HL-60 (cell line): ENCODE measurements at regions not wholly inside any gene's neighbourhood (a gene's known extent, or its start where the extent isn't known, plus 50 kb on each side); places are given as distances from the start of the nearest gene placed in this dataset.

Experiments
- DNase-seq, 2 experiments: peaks; one replicate each; pipeline ENCODE4 v3.0.0-alpha.2; 2010 to 2020; ENCODE audit warnings: low read depth in 1 of 2, low spot score in 1 of 2
- H3K27ac ChIP-seq: fragments of 250-450 bp; sonication (Bioruptor Pico); replicated peaks from 2 replicates; pipeline ENCODE4 v1.5.1; 2020; ENCODE audit warnings: mild to moderate bottlenecking, moderate library complexity
- H3K27me3 ChIP-seq: fragments of 250-450 bp; sonication (Bioruptor Pico); 2 replicates; pipeline ENCODE4 v1.5.1; 2021; ENCODE audit warnings: mild to moderate bottlenecking, moderate library complexity; ENCODE audit not compliant: insufficient read depth, poor library complexity, severe bottlenecking
- H3K4me3 ChIP-seq: replicated peaks from 2 replicates; pipeline ENCODE4 v1.5.1; 2011; ENCODE audit warnings: mild to moderate bottlenecking, control low read depth, low read length; ENCODE audit not compliant: insufficient read depth
- GABPA ChIP-seq: IDR thresholded peaks from 2 replicates; pipeline ENCODE4 v1.6.1; 2012; ENCODE audit warnings: low read depth
- POLR2AphosphoS5 ChIP-seq: IDR thresholded peaks from 2 replicates; pipeline ENCODE4 v1.6.1; 2012; ENCODE audit warnings: low read depth
- SPI1 ChIP-seq: IDR thresholded peaks from 2 replicates; pipeline ENCODE4 v1.6.1; 2012; ENCODE audit warnings: low read depth, mild to moderate bottlenecking, borderline replicate concordance
- TF ChIP-seq, protein P1 (sequence below): IDR thresholded peaks from 2 replicates; pipeline ENCODE4 v1.6.1; 2012; ENCODE audit warnings: low read depth; ENCODE audit not compliant: insufficient replicate concordance
- TF ChIP-seq, protein P2 (sequence below): IDR thresholded peaks from one replicate; pipeline ENCODE4 v1.5.1; 2011; ENCODE audit warnings: low read length, control low read depth, inconsistent platforms; ENCODE audit not compliant: insufficient read depth

DNA sequence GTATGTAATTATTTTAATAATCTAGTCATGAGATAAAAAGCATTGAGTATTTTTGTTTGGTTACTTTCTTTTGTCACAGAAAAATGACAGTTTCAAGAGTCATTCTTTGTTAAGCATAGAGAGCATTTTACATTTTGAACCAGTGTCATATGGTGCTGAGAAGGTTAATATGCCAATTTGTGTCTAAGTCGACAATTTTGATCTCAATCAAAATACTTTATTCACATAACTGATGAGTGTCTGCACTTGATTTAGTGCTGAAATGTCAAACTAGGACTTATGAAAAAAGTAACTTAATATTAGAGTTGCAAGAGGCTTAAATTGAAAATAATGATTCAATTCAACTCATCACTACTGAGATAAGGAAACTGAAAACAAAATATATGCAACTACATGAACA is 1804.6 kb upstream of the ACO1 start:
- H3K4me3 ChIP-seq: no peak overlapping the region
- TF ChIP-seq, protein P1, sequence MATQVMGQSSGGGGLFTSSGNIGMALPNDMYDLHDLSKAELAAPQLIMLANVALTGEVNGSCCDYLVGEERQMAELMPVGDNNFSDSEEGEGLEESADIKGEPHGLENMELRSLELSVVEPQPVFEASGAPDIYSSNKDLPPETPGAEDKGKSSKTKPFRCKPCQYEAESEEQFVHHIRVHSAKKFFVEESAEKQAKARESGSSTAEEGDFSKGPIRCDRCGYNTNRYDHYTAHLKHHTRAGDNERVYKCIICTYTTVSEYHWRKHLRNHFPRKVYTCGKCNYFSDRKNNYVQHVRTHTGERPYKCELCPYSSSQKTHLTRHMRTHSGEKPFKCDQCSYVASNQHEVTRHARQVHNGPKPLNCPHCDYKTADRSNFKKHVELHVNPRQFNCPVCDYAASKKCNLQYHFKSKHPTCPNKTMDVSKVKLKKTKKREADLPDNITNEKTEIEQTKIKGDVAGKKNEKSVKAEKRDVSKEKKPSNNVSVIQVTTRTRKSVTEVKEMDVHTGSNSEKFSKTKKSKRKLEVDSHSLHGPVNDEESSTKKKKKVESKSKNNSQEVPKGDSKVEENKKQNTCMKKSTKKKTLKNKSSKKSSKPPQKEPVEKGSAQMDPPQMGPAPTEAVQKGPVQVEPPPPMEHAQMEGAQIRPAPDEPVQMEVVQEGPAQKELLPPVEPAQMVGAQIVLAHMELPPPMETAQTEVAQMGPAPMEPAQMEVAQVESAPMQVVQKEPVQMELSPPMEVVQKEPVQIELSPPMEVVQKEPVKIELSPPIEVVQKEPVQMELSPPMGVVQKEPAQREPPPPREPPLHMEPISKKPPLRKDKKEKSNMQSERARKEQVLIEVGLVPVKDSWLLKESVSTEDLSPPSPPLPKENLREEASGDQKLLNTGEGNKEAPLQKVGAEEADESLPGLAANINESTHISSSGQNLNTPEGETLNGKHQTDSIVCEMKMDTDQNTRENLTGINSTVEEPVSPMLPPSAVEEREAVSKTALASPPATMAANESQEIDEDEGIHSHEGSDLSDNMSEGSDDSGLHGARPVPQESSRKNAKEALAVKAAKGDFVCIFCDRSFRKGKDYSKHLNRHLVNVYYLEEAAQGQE: no peak
- TF ChIP-seq GABPA (no peak), SPI1 (no peak), POLR2AphosphoS5 (no peak)
- TF ChIP-seq, protein P2, sequence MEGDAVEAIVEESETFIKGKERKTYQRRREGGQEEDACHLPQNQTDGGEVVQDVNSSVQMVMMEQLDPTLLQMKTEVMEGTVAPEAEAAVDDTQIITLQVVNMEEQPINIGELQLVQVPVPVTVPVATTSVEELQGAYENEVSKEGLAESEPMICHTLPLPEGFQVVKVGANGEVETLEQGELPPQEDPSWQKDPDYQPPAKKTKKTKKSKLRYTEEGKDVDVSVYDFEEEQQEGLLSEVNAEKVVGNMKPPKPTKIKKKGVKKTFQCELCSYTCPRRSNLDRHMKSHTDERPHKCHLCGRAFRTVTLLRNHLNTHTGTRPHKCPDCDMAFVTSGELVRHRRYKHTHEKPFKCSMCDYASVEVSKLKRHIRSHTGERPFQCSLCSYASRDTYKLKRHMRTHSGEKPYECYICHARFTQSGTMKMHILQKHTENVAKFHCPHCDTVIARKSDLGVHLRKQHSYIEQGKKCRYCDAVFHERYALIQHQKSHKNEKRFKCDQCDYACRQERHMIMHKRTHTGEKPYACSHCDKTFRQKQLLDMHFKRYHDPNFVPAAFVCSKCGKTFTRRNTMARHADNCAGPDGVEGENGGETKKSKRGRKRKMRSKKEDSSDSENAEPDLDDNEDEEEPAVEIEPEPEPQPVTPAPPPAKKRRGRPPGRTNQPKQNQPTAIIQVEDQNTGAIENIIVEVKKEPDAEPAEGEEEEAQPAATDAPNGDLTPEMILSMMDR: no peak
- no peaks in the 10 kb centered on the region for H3K27me3 ChIP-seq
- DNase-seq: no peak
- H3K27ac ChIP-seq: no peak overlapping the region

DNA sequence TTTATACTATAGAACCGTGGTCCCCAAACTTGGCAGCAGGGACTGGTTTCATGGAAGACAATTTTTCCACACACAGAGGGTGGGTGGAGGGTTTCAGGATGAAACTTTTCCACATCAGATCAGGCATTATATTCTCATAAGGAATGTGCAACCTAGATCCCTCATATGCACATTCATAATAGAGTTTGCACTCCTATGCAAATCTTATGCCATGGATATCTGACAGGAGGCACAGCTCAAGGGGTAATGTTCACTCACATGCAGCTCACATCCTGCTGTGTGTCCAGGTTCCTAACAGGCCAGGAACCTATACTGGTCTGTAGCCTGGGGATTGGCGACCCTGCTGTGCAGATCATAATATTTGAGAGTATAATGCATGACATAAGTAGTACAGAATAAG is 1802.2 kb upstream of the ACO1 start:
- Histone ChIP-seq H3K4me3 (no peak overlapping the region), H3K27ac (no peak overlapping the region), H3K27me3 (no peaks in the 10 kb centered on the region)
- TF ChIP-seq POLR2AphosphoS5: no peak
- TF ChIP-seq SPI1: no peak
- TF ChIP-seq GABPA: no peak
- TF ChIP-seq, protein P2: no peak
- TF ChIP-seq, protein P1: no peak
- DNase-seq: no peak

DNA sequence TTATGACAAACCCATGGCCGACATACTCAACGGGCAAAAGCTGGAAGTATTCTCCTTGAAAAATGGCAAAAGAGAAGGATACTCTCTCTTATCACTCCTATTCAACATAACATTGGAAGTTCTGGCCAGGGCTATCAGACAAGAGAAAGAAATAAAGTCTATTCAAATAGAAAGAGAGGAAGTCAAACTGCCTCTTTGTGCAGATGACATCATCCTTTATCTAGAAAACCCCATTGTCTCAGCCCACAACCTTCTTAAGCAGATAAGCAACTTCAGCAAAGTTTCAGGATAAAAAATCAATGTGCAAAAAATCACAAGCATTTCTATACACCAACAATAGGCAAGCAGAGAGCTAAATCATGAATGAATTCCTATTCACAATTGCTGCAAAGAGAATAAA is 1799.9 kb upstream of the ACO1 start:
- DNase-seq: no peak
- TF ChIP-seq, protein P2: no peak
- no peak for TF ChIP-seq GABPA
- no peak for TF ChIP-seq SPI1
- no peak for TF ChIP-seq POLR2AphosphoS5
- TF ChIP-seq, protein P1: no peak
- H3K4me3 ChIP-seq: no peak overlapping the region
- H3K27ac ChIP-seq: no peak overlapping the region
- H3K27me3 ChIP-seq: no peaks in the 10 kb centered on the region
